Dermis microvascular lymphatic vessel endothelial cell (primary cell): ENCODE measurements at regions not wholly inside any gene's neighbourhood (a gene's known extent, or its start where the extent isn't known, plus 50 kb on each side); places are given as distances from the start of the nearest gene placed in this dataset.
"Not testable (repeated sequence)": the region's sequence is repeated elsewhere in the genome, so short reads cannot be mapped to it uniquely, and the experiment has no call there.

Experiments used
- DNase-seq, 2 donors: peaks; one replicate each; pipeline versions ENCODE4 v3.0.0 to v3.0.0-alpha.2; 2010; ENCODE audit warnings: low read depth in 2 of 2

DNA sequence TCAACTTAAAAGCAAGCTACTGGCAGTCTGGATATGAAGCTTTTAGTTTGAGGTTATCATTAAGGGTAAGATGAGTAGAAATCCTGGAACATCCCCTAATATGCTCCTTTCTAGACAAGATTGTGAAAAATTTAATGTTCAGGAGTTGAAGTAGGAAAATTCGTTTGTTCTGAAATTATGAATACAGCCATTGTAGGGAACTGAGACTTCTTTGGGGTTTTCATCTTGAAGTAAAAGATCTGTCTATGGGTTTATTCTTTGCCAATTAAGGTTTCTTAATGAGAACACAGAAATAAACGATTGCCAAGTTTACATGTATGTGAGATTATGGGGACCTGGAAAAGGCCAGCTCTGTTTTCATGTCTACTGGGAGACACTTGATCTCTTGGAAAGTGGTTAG is 225.6 kb upstream of the MOCS1 start:
- no peak for DNase-seq

DNA sequence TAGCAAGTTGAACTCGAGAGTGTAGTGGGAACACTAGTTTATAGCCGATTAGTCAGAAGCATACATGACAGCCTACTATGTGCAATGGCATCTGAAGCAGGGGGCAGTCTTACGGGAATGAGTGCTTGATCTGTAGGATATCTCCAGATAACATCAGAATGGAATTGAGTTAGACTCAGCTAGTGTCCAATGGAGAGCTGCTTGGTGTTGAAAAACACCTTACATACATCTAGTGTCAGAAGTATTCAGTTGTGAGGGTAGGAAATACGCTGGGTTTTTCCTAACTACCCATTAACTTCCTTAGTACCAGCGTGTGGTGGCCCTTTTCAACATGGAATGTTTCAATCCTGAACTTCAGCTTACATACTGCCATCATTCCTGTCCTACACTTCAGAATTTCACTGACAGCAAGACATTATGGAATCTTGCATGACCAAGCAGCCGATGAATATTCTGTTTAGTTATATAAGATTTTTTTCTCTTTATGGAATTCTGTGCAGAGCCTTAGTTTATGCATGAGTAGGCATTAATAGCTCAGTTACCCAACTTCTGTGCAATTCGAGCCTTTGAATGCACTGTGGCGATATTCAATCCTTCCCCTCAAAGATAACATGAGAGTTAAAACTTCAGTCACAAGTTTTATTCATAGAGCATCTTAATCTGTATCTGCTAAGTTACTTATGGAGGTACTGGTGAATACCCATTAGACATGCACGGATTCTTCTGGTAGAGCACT is 218.6 kb upstream of the MOCS1 start:
- no peak for DNase-seq

DNA sequence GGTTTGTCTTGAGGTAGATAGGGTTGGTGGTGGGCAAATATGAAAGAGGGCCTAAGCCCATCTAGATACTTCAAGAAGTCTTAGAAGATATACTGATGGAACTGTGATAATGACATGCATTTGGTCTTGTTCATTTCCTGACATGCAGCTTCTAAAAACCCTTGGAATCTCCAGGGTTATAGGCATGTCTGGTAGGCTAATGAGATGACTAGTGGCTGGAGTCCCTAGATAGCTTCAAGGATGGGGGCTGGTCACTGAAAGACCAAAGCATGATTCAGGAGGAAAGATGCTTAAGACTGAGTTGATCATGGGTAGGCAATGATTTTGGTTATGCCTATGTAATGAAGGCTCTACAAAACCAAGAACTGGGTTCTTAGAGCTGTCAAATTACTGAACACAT is 217.9 kb upstream of the MOCS1 start:
- DNase-seq, result no peak

DNA sequence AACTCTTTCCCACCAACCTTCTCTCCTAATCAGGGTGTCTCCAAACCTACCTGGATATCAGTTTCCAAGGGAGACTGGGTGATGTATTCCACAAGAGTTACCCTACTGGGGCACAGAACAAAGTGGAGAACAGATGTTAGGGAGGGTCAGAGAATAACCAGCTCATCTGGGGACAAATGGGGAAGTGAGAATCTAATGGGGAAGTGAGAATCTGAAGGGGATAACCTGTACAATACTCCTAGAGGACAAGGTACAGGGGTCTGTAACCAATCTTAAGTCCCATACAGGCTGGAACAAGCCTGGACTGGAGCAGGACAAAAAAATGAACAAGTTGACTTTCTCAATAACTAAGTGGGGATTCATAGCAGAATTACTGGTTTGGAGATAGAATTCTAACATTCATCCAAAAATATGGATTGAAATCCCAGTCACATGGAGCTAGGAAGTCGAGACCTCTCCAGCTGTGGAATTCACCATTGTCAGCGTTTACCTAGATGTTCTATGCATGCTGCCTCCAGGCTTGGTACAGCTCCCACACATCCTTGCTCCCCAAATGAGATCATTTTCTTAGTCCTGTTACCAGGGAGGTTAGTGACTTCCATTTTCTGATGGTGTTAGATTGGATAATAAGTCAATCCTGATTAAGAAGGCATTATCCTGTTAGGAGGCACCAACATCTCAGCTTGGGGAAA is 214.8 kb upstream of the MOCS1 start:
- no peak for DNase-seq

DNA sequence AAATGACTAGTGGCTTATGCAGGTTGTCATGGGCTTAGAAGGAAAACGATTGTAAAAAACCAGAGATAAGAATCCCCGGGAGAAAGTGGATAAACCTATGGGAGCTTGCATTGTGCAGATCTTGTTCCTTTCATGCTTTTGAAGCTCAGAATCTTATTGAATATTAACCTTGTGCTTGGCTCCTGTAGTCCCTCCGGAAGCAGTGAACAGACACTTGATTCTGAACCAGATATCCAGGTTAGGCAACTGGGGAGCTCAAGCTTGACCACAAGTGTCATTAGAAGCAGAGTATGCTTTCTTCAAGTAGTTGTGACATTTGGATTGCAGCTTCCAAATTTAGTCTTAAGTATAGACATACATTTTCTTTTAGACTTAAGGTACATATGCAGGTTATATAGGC is 212.6 kb upstream of the MOCS1 start:
- no peak for DNase-seq

DNA sequence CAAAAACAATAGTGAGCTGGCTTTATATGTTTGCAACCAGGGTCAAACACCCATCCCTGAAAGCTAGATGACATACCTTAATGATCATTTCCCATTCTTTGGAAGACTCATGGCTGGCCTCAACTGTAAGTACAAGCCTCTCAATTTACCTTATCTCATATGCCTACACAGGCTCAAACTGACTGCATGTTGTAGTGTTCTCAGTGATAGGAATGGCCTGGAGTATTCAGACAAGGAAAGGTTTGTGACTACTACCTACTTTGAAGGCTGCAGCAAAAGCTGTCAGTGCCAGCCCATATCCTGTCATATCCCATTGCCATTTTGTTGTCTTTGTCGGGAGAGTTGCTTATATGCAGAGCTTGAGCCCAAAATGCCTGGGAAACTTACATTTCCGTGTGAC is 205.2 kb upstream of the MOCS1 start:
- no peak for DNase-seq

DNA sequence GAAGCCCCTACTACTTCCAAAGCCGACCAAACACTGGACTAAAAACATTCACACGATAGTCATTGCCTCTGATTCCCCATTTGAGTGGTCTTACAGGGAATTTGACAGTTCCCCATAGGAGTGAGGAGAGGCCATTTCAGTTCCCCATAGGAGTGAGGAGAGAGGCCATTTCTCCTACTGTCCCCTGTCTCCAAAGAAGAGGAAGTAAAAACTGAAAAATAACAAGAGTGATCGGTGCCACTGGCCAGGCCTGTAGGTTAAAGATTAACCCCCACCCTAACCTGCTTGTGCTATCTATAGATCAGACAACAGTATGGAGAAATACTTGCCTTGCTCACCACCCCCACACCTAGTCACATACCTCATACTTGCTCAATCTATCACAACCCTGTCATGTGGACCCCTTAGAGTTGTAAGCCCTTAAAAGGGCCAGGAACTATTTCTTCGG is 204.0 kb upstream of the MOCS1 start:
- DNase-seq, result no peak

DNA sequence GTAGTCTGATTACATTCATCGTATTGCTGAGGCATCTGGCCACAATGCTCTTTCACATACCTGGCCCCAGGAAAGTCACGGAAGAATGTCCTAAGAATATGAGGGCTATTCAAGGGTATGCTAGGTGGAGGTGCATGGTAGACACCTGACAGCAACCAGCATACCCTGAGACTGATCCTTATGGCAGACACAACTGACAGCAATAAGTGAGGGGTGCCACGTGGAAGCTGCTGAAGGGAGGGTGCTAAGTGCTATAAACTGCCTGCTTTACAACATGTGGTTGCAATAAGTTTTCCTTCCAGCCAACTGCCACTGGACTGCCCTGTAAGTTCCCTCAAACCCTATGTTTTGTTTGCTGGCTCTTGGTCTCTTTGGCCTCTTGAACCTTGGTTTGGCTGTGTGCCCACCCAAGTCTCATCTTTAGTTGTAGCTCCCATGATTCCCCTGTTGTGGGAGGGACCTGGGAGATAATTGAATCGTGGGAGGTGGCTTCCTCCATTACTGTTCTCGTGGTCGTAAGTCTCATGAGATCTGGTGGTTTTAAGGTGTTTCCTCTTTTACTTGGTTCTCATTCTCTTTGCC is 201.3 kb upstream of the MOCS1 start:
- DNase-seq, result no peak

DNA sequence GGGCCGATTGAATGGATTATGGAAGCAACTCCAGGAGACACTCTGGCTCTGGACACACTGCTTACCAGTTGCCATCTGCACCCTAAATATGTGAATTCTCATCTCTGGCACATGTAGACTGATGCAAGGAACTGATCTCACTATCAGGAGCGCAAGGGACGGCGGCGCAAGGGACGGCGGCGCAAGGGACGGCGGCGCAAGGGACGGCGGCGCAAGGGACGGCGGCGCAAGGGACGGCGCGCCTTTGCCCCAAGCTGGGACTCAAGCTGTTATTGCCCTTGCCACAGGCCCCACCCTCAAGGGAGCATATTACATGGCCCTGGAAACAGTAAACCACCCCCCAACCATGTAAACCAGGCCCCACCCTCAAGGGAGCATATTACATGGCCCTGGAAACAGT is 199.7 kb upstream of the MOCS1 start:
- not testable (repeated sequence) for DNase-seq

DNA sequence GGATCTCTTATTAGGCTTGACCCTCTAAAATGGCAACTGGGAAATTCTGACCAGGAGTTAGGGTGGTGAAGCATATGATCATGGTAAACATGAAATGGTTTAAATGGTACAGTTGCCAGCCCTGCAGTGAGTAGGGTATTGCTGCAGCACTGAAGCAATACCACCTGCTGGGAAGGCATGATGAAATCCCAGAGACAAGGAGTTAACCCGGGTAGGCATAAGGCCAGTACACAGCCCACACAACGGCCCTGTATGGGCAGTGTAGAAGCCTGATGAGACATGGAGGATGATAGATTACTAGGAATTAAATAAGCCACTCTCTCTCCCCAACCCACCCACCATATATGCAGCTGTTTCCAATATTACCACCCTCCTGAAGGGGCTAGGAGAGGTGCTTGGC is 197.4 kb upstream of the MOCS1 start:
- DNase-seq, result no peak

DNA sequence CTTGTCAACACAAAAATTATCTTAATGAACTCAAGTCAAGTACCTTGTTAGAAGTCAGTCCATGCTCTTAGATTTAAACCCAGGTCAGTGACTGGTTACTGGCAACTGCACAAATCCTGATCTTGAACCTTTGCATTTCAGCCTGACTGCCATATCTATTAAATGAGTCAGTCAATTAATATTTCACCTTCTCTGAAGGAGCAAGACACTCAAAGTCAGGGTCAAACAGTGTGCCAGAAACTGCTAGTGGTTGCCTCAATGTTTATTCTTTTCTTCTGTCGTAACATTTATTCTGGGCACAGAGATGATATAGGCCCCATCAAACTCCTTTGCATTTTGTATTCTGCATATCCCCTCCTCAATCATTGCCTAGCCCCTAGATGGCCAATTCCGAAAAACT is 193.9 kb upstream of the MOCS1 start:
- DNase-seq, result no peak

DNA sequence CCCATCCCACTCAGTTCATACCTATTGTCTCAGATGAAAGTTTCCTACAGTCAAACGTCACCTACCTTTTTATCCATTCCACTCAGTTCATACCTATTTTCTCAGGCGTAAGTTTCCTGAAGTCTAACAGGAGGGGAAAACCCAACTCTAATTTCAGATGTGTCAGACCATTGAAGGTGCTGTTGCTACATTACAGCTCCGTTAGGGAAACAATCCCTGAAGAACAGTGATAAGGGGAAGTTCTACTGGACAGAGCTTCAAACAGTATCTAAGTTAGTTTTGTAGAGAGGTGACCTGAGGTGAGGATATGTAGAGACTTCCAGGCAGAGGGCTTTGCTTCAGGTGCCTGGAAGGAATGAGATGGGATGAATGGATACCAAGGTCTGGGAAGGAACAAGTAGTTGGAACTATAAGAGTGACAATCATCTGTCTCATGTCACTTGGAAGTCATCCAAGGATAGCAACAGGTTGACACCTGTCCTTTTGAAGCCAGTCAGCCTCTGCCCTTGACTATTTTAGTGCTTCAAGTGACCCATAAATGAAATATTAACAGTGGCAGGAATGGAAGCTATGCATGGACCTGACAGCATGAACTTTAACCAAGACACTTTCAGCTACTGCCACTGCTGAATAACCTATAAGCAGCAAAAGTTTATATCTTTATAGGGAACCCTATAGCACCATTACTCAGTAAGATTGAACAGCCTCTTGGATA is 191.6 kb upstream of the MOCS1 start:
- DNase-seq, result no peak

DNA sequence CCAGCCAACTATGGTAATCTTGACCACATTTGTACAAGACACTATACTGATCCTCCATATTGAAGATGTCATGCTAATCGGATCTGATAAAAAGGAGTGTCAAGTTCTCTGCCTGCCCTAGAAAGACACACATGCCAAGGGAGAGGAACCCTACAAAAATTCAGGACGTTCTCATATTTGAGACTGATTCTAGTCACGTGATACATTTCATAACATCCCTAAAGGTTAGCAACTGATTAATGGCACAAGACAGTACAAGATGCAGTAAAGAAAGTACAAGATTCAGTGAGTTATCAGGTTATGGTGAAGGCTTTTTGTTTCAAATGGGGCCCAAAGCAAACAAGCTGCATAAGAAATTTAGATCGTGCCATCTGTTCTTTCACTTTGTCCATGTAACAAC is 190.7 kb upstream of the MOCS1 start:
- no peak for DNase-seq

DNA sequence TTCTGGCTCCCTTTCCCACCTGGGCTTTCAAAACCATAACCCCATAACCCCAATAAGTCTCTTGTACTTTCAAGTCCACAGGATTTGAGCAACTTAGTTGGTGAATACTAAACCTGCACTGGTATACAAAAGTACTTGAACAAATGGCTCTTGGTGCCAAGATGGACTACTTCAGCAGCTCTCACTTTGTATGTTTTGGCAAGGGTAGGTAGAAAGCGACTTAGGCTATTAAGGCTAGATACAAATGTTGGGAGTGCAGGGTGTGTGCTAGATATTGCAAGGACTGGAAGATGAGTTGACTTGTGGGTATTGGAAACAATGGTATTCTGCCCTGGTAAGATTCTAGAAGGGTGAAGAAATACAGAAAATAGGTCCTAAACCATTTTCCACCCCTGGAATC is 182.6 kb upstream of the MOCS1 start:
- no peak for DNase-seq

DNA sequence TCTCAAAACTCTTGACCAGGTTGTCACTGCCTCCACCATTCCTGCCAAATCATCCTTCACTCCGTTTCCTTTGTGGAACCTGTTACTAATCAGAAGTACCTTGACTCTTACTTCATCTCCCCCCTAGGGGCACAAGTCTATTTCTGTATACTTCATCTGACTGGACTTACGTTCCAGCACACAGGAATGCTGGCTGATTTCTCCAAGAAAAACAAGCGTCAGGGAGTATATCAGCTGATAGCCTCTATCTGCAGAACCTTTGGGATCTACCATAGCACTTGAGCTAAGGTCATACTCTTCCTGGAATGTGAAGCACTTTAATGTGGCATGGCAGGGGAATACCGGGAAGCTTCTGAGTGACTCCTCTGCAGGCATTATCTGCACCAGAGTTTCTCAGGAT is 178.1 kb upstream of the MOCS1 start:
- DNase-seq, result no peak

DNA sequence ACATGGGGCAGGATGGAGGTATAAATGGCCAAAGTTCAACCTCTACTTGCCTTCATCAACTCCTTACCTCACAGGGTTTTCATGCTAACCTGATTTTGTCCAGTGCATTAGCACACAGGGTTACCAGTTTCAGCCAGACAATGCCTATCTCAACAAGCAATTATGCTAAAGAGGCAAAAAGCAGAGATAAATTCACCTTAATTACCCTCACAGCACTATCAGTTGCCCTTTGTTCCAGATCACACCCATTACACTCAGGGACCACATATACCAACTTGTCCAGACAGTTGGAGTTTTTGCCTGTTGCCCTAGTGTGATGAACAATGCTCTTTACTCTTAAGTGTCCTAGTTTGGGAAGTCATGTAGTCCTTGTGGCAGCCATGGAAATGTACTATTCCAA is 174.5 kb upstream of the MOCS1 start:
- no peak for DNase-seq

DNA sequence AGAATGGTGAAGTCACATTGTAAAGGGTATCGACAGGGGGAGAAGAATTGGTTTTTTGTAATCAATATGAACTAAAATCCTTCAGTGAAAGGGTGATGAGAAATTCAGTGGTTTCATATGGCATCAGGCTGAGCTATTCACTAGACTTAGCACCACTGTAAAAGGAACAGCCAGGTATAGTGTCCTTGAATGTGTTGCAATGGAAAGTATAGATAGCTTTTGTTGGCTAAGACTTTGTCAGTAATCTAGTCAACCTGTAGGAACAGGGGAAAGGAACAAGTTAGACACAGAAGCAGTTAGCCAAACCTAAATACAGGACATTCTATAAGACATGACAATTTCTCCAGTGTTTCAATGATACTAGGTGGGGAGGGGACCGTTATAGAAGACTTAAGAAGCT is 172.6 kb upstream of the MOCS1 start:
- no peak for DNase-seq

DNA sequence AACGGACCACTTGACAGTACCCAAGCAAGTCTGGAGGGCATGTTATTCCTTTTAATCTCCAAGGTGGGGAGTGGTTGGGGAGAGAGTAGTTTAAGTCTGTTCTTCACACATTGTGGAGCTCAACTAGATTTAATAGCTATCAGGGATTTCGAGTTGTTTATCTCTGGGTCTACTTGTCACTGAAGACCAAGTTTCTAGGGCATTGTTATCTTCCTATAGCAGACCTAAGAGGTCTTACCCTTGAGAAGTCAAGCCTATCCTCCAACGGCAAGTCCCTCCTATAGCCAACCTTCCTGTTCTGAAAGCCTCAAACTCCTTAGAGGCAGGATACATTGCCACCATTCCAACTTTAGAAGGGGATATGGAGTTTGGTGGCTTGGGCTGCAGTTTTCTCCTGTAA is 164.5 kb upstream of the MOCS1 start:
- no peak for DNase-seq

DNA sequence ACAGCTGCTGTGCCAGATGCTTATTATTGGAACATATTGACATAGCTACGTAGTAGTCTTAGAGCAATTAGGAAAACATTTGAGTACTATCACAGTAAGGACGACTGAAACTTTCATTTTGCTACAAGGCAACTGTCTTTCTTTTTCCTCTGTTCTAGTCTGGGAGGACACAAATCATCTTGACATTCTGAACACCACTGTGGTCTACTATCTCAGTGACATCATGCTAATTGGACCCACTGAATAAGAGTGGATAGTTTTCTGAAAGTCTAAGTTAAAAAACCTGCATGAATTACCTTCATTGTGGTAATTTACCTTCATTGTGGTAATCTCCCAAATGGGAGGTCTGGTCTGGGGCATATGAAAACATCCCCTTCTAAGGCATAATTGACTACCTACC is 163.3 kb upstream of the MOCS1 start:
- DNase-seq, result no peak

DNA sequence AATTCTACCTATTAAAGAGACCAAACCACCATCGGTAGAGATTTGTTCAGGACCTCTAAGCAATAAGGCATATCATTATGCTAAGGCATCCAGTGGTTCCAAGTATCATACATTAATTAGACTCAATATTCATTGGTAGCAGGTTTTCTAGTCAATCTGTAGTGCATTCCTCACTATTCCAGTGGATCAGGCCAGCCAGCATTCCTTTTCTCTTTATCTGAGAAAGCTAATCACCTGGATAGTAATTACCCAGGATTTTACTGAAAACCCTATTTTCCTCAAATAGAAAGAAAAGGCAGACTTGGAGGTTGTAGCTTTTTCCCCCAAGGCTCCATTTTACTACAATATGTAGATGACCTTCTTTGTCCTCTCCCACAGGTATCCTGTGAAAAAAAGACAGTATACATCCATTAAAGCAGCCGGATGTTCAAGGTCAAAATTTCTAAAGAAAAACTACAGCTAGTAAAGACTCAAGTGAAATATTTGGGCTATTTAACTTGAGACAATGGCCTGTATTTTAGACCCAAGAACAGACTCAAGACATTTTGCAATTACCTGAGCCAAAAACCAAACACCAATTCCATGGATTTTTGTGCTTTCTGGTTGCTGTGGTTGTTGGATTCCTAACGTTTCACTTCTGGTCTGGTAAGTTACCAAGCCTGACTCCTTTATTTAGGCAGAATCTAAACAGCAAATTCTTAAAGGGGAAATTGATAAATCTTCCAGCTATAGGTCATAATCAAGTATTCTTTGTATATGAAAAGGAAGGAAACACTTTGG is 149.1 kb upstream of the MOCS1 start:
- no peak for DNase-seq

DNA sequence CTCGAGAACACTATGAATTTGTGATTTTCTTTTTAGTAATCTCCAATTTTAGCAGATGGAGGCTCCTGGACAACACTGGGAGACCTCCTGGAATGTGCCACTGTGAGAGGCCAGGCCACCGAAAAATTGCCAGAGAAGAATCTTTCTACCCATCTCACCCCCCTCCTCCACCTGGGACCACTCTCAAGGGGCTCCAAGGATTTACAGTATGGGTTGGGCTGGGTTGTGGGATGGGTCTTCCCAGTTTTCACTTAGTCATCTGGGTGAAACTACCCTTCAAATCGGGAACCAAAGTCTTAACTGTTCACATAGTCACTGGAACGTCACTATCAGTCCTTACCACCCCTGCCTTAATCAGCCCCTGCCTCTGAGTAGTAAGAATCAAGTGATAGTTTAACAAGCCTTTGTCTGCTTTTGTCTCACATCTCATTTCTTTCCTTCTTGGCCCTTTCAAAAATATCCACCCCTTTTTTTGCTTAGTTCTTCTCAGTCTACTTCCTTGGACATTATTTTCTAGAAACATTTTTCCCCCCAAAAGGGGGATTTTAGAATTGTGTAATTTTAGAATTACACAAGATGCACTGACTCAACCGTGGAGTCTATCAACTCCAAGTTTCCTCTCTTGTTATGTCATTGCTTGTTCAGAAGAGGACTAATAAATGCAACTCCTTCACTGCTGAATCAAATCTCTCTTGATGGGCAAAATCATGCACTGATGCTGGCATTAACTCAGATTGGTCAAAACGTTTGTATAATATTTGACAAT is 148.2 kb upstream of the MOCS1 start:
- DNase-seq, result no peak
